IMR-90 (cell line): ENCODE measurements at regions not wholly inside any gene's neighbourhood (a gene's known extent, or its start where the extent isn't known, plus 50 kb on each side); places are given as distances from the start of the nearest gene placed in this dataset.

Experiments
- ATAC-seq: fragments of 200-7000 bp; cut with Tn5 transposase; 2 replicates; pipeline ENCODE4 v1.9.1; 2020; ENCODE audit warnings: low read depth, mild to moderate bottlenecking, moderate library complexity
- BruUV-seq: library from RNA; stranded (reverse); fragments of 400-500 nt; replicated peaks from 2 replicates; lab custom pipeline; 2021; lab: Mats Ljungman, UMichigan
- CTCF ChIA-PET: fragments of 300-600 bp; formaldehyde crosslinking; extraction: SDS; loops from one replicate; lab custom pipeline; 2021; ENCODE audit warnings: antibody characterized with exemption; lab: Yijun Ruan, JAX
- POLR2A ChIA-PET: fragments of 300-600 bp; sonication (Branson Sonifier 250); formaldehyde crosslinking; loops from one replicate; lab custom pipeline; 2022; ENCODE audit warnings: antibody characterized with exemption; ENCODE audit not compliant: unreplicated experiment; lab: Charles Lee
- DNase-seq: peaks from one replicate; pipeline ENCODE4 v3.0.0; 2013
- H2AFZ ChIP-seq: replicated peaks from 2 replicates; pipeline ENCODE3; 2013; ENCODE audit warnings: low read length, mild to moderate bottlenecking; ENCODE audit not compliant: poor library complexity
- H2AK5ac ChIP-seq: 2 replicates; pipeline ENCODE4 v1.6.1; 2013; ENCODE audit warnings: low read depth, low read length, inconsistent platforms
- H2AK9ac ChIP-seq: replicated peaks from 2 replicates; pipeline ENCODE3; 2013; ENCODE audit warnings: mild to moderate bottlenecking, low read depth, low read length, moderate library complexity; ENCODE audit not compliant: poor library complexity
- H2BK120ac ChIP-seq: 2 replicates; pipeline ENCODE4 v1.6.1; 2013; ENCODE audit warnings: low read depth, low read length, inconsistent platforms
- H2BK15ac ChIP-seq: 3 replicates; pipeline ENCODE4 v1.6.1; 2013; ENCODE audit warnings: low read depth, low read length, inconsistent platforms
- H2BK20ac ChIP-seq: 2 replicates; pipeline ENCODE4 v1.6.1; 2013; ENCODE audit warnings: low read depth, mild to moderate bottlenecking, inconsistent platforms, low read length, moderate library complexity
- H2BK5ac ChIP-seq: 2 replicates; pipeline ENCODE4 v1.6.1; 2013; ENCODE audit warnings: mild to moderate bottlenecking, low read depth, low read length, inconsistent platforms; ENCODE audit not compliant: poor library complexity, severe bottlenecking
- H3K14ac ChIP-seq: replicated peaks from 2 replicates; pipeline ENCODE4 v1.6.1; 2013; ENCODE audit warnings: low read depth, low read length, inconsistent platforms
- H3K18ac ChIP-seq: 2 replicates; pipeline ENCODE4 v1.6.1; 2013; ENCODE audit warnings: low read depth, low read length, control low read depth
- H3K23ac ChIP-seq: 2 replicates; pipeline ENCODE4 v1.6.1; 2013; ENCODE audit warnings: low read depth, low read length, inconsistent platforms
- H3K27ac ChIP-seq: 2 replicates; pipeline ENCODE4 v1.5.1; 2013; ENCODE audit warnings: mild to moderate bottlenecking, control low read depth, low read length; ENCODE audit not compliant: insufficient read depth
- H3K27me3 ChIP-seq: 2 replicates; pipeline ENCODE4 v1.6.1; 2013; ENCODE audit warnings: low read length; ENCODE audit not compliant: control insufficient read depth, insufficient read depth
- H3K36me3 ChIP-seq: 2 replicates; pipeline ENCODE4 v1.6.1; 2013; ENCODE audit warnings: low read length, mixed read lengths; ENCODE audit not compliant: control insufficient read depth, insufficient read depth
- H3K4ac ChIP-seq: 2 replicates; pipeline ENCODE4 v1.6.1; 2013; ENCODE audit warnings: low read depth, low read length, inconsistent platforms
- H3K4me1 ChIP-seq: 2 replicates; pipeline ENCODE4 v1.6.1; 2013; ENCODE audit warnings: low read length, mixed read lengths; ENCODE audit not compliant: control insufficient read depth, insufficient read depth
- H3K4me2 ChIP-seq: 2 replicates; pipeline ENCODE4 v1.6.1; 2013; ENCODE audit warnings: low read depth, mild to moderate bottlenecking, control low read depth, low read length, moderate library complexity
- H3K4me3 ChIP-seq: 2 replicates; pipeline ENCODE4 v1.5.1; 2013; ENCODE audit warnings: low read depth, mild to moderate bottlenecking, control low read depth, low read length, moderate library complexity; ENCODE audit not compliant: insufficient read depth
- H3K56ac ChIP-seq: 2 replicates; pipeline ENCODE4 v1.6.1; 2013; ENCODE audit warnings: low read length, inconsistent platforms; ENCODE audit not compliant: insufficient read depth; ENCODE audit errors: extremely low read depth
- H3K79me1 ChIP-seq, 2 experiments: 2 replicates each; pipeline ENCODE4 v1.6.1; 2013; ENCODE audit warnings: low read length in 2 of 2, inconsistent platforms in 1 of 2, low read depth in 1 of 2
- H3K9ac ChIP-seq: 2 replicates; pipeline ENCODE4 v1.6.1; 2013; ENCODE audit warnings: low read depth, low read length, control low read depth
- H3K9me1 ChIP-seq: 2 replicates; pipeline ENCODE4 v1.6.1; 2013; ENCODE audit warnings: low read length, inconsistent platforms; ENCODE audit not compliant: insufficient read depth
- H3K9me3 ChIP-seq: 2 replicates; pipeline ENCODE4 v1.6.1; 2013; ENCODE audit warnings: low read length; ENCODE audit not compliant: control insufficient read depth, insufficient read depth
- H4K20me1 ChIP-seq: 2 replicates; pipeline ENCODE4 v1.6.1; 2013; ENCODE audit warnings: low read length, inconsistent platforms; ENCODE audit not compliant: insufficient read depth
- H4K5ac ChIP-seq: 2 replicates; pipeline ENCODE4 v1.6.1; 2013; ENCODE audit warnings: mild to moderate bottlenecking, low read depth, low read length, control low read depth
- H4K8ac ChIP-seq, 2 experiments: 2 replicates each; pipeline ENCODE4 v1.6.1; 2013; ENCODE audit warnings: low read depth in 2 of 2, low read length in 2 of 2, control low read depth in 1 of 2, inconsistent platforms in 1 of 2
- H4K91ac ChIP-seq: 2 replicates; pipeline ENCODE4 v1.6.1; 2013; ENCODE audit warnings: low read depth, low read length, inconsistent platforms; ENCODE audit not compliant: insufficient read depth
- BHLHE40 ChIP-seq: fragments of 150-350 bp; IDR thresholded peaks from 2 replicates; pipeline ENCODE4 v1.6.1; 2016; ENCODE audit warnings: mild to moderate bottlenecking, low read depth, low read length
- CTCF ChIP-seq: conservative IDR thresholded peaks from 2 replicates; pipeline ENCODE4 v1.5.1; 2012; ENCODE audit warnings: mild to moderate bottlenecking, low read depth, low read length, improper control_type of control experiment
- ELK1 ChIP-seq: fragments of 150-350 bp; IDR thresholded peaks from 2 replicates; pipeline ENCODE4 v1.6.1; 2016; ENCODE audit warnings: low read depth, mild to moderate bottlenecking, low read length, moderate library complexity, borderline replicate concordance
- MAZ ChIP-seq: IDR thresholded peaks from 2 replicates; pipeline ENCODE4 v1.6.1; 2012; ENCODE audit warnings: low read depth, mild to moderate bottlenecking, low read length, improper control_type of control experiment, moderate library complexity, borderline replicate concordance
- NFE2L2 ChIP-seq: fragments of 150-350 bp; IDR thresholded peaks from 2 replicates; pipeline ENCODE4 v1.6.1; 2016; ENCODE audit warnings: low read depth, mild to moderate bottlenecking, low read length
- POLR2A ChIP-seq: IDR thresholded peaks from 2 replicates; pipeline ENCODE4 v1.6.1; 2012; ENCODE audit warnings: mild to moderate bottlenecking, low read depth, low read length
- RAD21 ChIP-seq: IDR thresholded peaks from 2 replicates; pipeline ENCODE4 v1.6.1; 2012; ENCODE audit warnings: low read length, improper control_type of control experiment
- RCOR1 ChIP-seq: IDR thresholded peaks from 2 replicates; pipeline ENCODE4 v1.6.1; 2012; ENCODE audit warnings: mild to moderate bottlenecking, low read length, improper control_type of control experiment; ENCODE audit not compliant: insufficient replicate concordance
- RFX5 ChIP-seq: IDR thresholded peaks from 2 replicates; pipeline ENCODE4 v1.8.0; 2012; ENCODE audit warnings: low read depth, mild to moderate bottlenecking, low read length, moderate library complexity
- WGBS, 2 experiments: methylation state at CpG; one replicate each; pipeline versions ENCODE4 v1.1.5 to v1.1.7; 2013; ENCODE audit warnings: missing lambda C conversion rate in 2 of 2; ENCODE audit not compliant: insufficient read length in 1 of 2; ENCODE audit errors: extremely low coverage in 2 of 2; 5-methylcytosine and 5-hydroxymethylcytosine counted together
- dilution Hi-C: fragments of 300-500 bp; cut with HindIII; formaldehyde crosslinking; loops from one replicate; pipeline ENCODE4 v1.14.3; 2018; ENCODE audit warnings: low sequenced_read_pairs; ENCODE audit not compliant: unreplicated experiment
- in situ Hi-C: fragments of 300-500 bp; cut with MboI; formaldehyde crosslinking; loops from 3 replicates; pipeline ENCODE4 v1.14.3; 2019; ENCODE audit warnings: low sequenced_read_pairs, inconsistent platforms, mixed read lengths
- intact Hi-C: fragments of 100-400 bp; cut with micrococcal nuclease; formaldehyde crosslinking; loops from 2 replicates; pipeline ENCODE4 v1.10.0; 2022

DNA sequence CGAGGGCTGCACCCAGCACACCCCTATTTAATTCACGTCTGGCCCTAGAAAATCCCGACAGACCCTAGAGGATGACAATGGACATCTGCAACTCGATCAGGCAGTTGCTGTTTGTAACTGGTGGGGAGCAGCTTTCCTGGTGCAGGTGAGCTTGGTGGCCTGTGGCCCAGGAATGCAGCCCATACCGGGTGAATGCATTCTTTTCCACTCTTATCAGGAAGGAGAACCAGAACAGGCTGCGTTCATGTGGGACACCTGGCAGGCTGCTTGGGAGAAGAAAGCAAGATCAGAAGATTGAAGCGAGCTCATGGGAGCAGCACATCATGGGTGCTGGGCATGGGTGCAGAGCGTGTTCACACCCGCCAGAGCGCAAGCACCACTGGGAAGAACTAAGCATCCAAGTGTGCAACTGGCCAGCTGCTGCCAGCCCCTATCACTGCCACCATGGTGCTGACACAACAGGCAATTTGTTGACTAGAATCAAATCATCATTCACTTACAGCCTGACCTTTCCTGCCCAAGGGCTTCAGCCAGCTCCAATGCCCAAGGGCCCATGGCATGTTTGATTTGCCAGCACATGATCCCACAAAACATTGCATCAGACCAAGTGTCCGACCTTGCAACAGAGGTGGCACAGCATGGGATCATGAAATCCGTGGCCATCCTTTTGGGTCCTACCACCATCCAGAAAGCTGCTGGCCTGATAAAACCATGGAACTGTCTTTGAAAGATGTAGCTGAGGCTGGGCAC lies 241.7 kb upstream of the ID2 start:
- no peak overlapping the region for H3K4me2 ChIP-seq

More for the DNA sequence above, 241.7 kb upstream of the ID2 start:
- Histone ChIP-seq H2BK5ac (no peak overlapping the region), H2AK5ac (no peak overlapping the region), H3K9ac (no peak overlapping the region), H3K18ac (no peak overlapping the region), H3K79me1 (no peaks in the 10 kb centered on the region), H4K91ac (no peak overlapping the region), H4K5ac (no peak overlapping the region), H3K4me1 (no peaks in the 10 kb centered on the region), H2BK120ac (no peak overlapping the region), H2BK20ac (no peak overlapping the region), H4K8ac (no peak overlapping the region), H3K23ac (no peak overlapping the region), H3K14ac (no peak overlapping the region), H3K4me3 (no peak overlapping the region), H3K27ac (no peak overlapping the region), H3K56ac (no peak overlapping the region), H4K20me1 (no peaks in the 10 kb centered on the region), H2BK15ac (no peak overlapping the region), H3K9me3 (no peaks in the 10 kb centered on the region), H2AK9ac (no peak overlapping the region), H3K4ac (no peak overlapping the region), H3K27me3 (peaks cover 2% of the 10 kb centered on the region), H2AFZ (no peak overlapping the region), H3K9me1 (no peaks in the 10 kb centered on the region), H3K36me3 (no peaks in the 10 kb centered on the region)
- 87% methylated on average over 4 of the region's 12 CpGs; no CpG with 5 or more reads in 1 of the 2 experiments for WGBS, 2 experiments
- DNase-seq = no peak
- no peak for ATAC-seq
- TF ChIP-seq MAZ (no peak), RAD21 (no peak), RCOR1 (no peak), POLR2A (no peak), BHLHE40 (no peak), NFE2L2 (no peak), CTCF (no peak), ELK1 (no peak), RFX5 (no peak)
- POLR2A ChIA-PET = no interaction called here
- in situ Hi-C loops (no loop called here), intact Hi-C loops (no loop called here), dilution Hi-C loops (no loop called here)
- no TSS peak for BruUV-seq
- CTCF ChIA-PET = no interaction called here
